ENCODE measurements at regions not wholly inside any gene's neighbourhood (a gene's known extent, or its start where the extent isn't known, plus 50 kb on each side); places are given as distances from the start of the nearest gene placed in this dataset.
"Not testable (repeated sequence)": the region's sequence is repeated elsewhere in the genome, so short reads cannot be mapped to it uniquely, and the experiment has no call there.

GRCh38 chr10:46724258-46724657 is 145.3 kb downstream of the SYT15 start:
- H3K4me3 Mint-ChIP-seq, H3K4me1 Mint-ChIP-seq, H3K36me3 Mint-ChIP-seq, H3K9me3 Mint-ChIP-seq, CTCF ChIA-PET, DNase-seq, H3K27ac Mint-ChIP-seq: not testable (repeated sequence)
- H3K27me3 Mint-ChIP-seq: peaks cover 26% of the 10 kb centered on the region

- peaks cover 17% of the 10 kb centered on the region for H3K27me3 Mint-ChIP-seq
- H3K4me3 Mint-ChIP-seq, H3K4me1 Mint-ChIP-seq, CTCF ChIA-PET, H3K36me3 Mint-ChIP-seq, H3K27ac Mint-ChIP-seq, DNase-seq, H3K9me3 Mint-ChIP-seq: not testable (repeated sequence)
These were observed 149.4 kb downstream of the SYT15 start for GRCh38 chr10:46728359-46728758.

- H3K4me1 Mint-ChIP-seq, H3K4me3 Mint-ChIP-seq, CTCF ChIA-PET: not testable (repeated sequence)
These were observed 151.8 kb downstream of the SYT15 start for GRCh38 chr10:46730729-46731128.

GRCh38 chr10:46733635-46734261 is 154.8 kb downstream of the SYT15 start:
- H3K27me3 Mint-ChIP-seq, H3K4me1 Mint-ChIP-seq, H3K9me3 Mint-ChIP-seq, H3K4me3 Mint-ChIP-seq, DNase-seq, CTCF ChIA-PET, H3K27ac Mint-ChIP-seq, H3K36me3 Mint-ChIP-seq: not testable (repeated sequence)

More at GRCh38 chr10:46730729-46731128, 151.8 kb downstream of the SYT15 start:
- H3K36me3 Mint-ChIP-seq, H3K27me3 Mint-ChIP-seq, H3K27ac Mint-ChIP-seq, H3K9me3 Mint-ChIP-seq, DNase-seq: not testable (repeated sequence)

- not testable (repeated sequence) for H3K27ac Mint-ChIP-seq
These were observed 155.3 kb downstream of the SYT15 start for GRCh38 chr10:46734262-46734642.

GRCh38 chr10:46739919-46740318 is 161.0 kb downstream of the SYT15 start:
- H3K4me1 Mint-ChIP-seq, H3K27me3 Mint-ChIP-seq, H3K4me3 Mint-ChIP-seq, H3K9me3 Mint-ChIP-seq, CTCF ChIA-PET, DNase-seq, H3K36me3 Mint-ChIP-seq, H3K27ac Mint-ChIP-seq: not testable (repeated sequence)

More at GRCh38 chr10:46734262-46734642, 155.3 kb downstream of the SYT15 start:
- H3K4me1 Mint-ChIP-seq, DNase-seq, CTCF ChIA-PET, H3K27me3 Mint-ChIP-seq, H3K36me3 Mint-ChIP-seq, H3K4me3 Mint-ChIP-seq, H3K9me3 Mint-ChIP-seq: not testable (repeated sequence)

GRCh38 chr10:46740368-46740767 is 161.4 kb downstream of the SYT15 start:
- H3K27me3 Mint-ChIP-seq, H3K4me1 Mint-ChIP-seq, H3K4me3 Mint-ChIP-seq, DNase-seq, H3K36me3 Mint-ChIP-seq, H3K27ac Mint-ChIP-seq, CTCF ChIA-PET, H3K9me3 Mint-ChIP-seq: not testable (repeated sequence)

- H3K9me3 Mint-ChIP-seq, DNase-seq, H3K36me3 Mint-ChIP-seq, CTCF ChIA-PET, H3K27ac Mint-ChIP-seq, H3K4me1 Mint-ChIP-seq, H3K4me3 Mint-ChIP-seq: not testable (repeated sequence)
- peaks cover 12% of the 10 kb centered on the region for H3K27me3 Mint-ChIP-seq
These were observed 162.2 kb upstream of the PTPN20 start for GRCh38 chr10:46749003-46749402.

- CTCF ChIA-PET, H3K4me3 Mint-ChIP-seq, H3K4me1 Mint-ChIP-seq, DNase-seq, H3K27ac Mint-ChIP-seq, H3K9me3 Mint-ChIP-seq, H3K36me3 Mint-ChIP-seq: not testable (repeated sequence)
- H3K27me3 Mint-ChIP-seq: peaks cover 12% of the 10 kb centered on the region
These were observed 161.8 kb upstream of the PTPN20 start for GRCh38 chr10:46749470-46749869.

- H3K27me3 Mint-ChIP-seq, H3K4me1 Mint-ChIP-seq, H3K36me3 Mint-ChIP-seq, H3K9me3 Mint-ChIP-seq, H3K4me3 Mint-ChIP-seq, DNase-seq, CTCF ChIA-PET, H3K27ac Mint-ChIP-seq: not testable (repeated sequence)
These were observed 157.5 kb upstream of the PTPN20 start for GRCh38 chr10:46753763-46754162.

GRCh38 chr10:46761471-46761870 is 149.8 kb upstream of the PTPN20 start:
- H3K27ac Mint-ChIP-seq, H3K36me3 Mint-ChIP-seq, H3K4me1 Mint-ChIP-seq, DNase-seq, H3K27me3 Mint-ChIP-seq, CTCF ChIA-PET, H3K9me3 Mint-ChIP-seq, H3K4me3 Mint-ChIP-seq: not testable (repeated sequence)

- H3K27me3 Mint-ChIP-seq, H3K36me3 Mint-ChIP-seq, CTCF ChIA-PET, DNase-seq, H3K4me3 Mint-ChIP-seq, H3K27ac Mint-ChIP-seq, H3K9me3 Mint-ChIP-seq, H3K4me1 Mint-ChIP-seq: not testable (repeated sequence)
These were observed 142.5 kb upstream of the PTPN20 start for GRCh38 chr10:46768515-46769291.

- H3K4me3 Mint-ChIP-seq, H3K27me3 Mint-ChIP-seq, CTCF ChIA-PET, H3K4me1 Mint-ChIP-seq, DNase-seq, H3K27ac Mint-ChIP-seq, H3K36me3 Mint-ChIP-seq, H3K9me3 Mint-ChIP-seq: not testable (repeated sequence)
These were observed 137.9 kb upstream of the PTPN20 start for GRCh38 chr10:46773178-46773896.

- H3K4me3 Mint-ChIP-seq, H3K9me3 Mint-ChIP-seq, H3K27me3 Mint-ChIP-seq, H3K27ac Mint-ChIP-seq, CTCF ChIA-PET, H3K36me3 Mint-ChIP-seq, H3K4me1 Mint-ChIP-seq: not testable (repeated sequence)
- peak; percentile 22 for DNase-seq
These were observed 137.4 kb upstream of the PTPN20 start for GRCh38 chr10:46773897-46774236.

- H3K4me1 Mint-ChIP-seq, H3K27ac Mint-ChIP-seq, H3K36me3 Mint-ChIP-seq, H3K27me3 Mint-ChIP-seq, CTCF ChIA-PET, DNase-seq, H3K4me3 Mint-ChIP-seq, H3K9me3 Mint-ChIP-seq: not testable (repeated sequence)
These were observed 136.9 kb upstream of the PTPN20 start for GRCh38 chr10:46774366-46774765.

All from activated naive CD4-positive, alpha-beta T cell treated with anti-CD3 and anti-CD28 coated beads, Interleukin-2, amount 10 ng/mL, durations not matched to agents 7 days and 5 days (primary cell).